NCI-H82 (cell line): ENCODE measurements at regions not wholly inside any gene's neighbourhood (a gene's known extent, or its start where the extent isn't known, plus 50 kb on each side); places are given as distances from the start of the nearest gene placed in this dataset.

Experiments
- DNase-seq: peaks from one replicate; lab custom pipeline; 2025; lab: John Stamatoyannopoulos, UW

GRCh38 chr14:85273099-85273677, 256.8 kb upstream of the FLRT2 start:
- DNase-seq: no peak

GRCh38 chr14:85273952-85274351, 256.0 kb upstream of the FLRT2 start:
- DNase-seq: no peak

- DNase-seq: no peak
Measured at GRCh38 chr14:85276161-85276978, 253.6 kb upstream of the FLRT2 start.

- no peak for DNase-seq
Measured at GRCh38 chr14:85276979-85277228, 253.0 kb upstream of the FLRT2 start.

- no peak for DNase-seq
Measured at GRCh38 chr14:85279407-85279806, 250.5 kb upstream of the FLRT2 start.

DNA sequence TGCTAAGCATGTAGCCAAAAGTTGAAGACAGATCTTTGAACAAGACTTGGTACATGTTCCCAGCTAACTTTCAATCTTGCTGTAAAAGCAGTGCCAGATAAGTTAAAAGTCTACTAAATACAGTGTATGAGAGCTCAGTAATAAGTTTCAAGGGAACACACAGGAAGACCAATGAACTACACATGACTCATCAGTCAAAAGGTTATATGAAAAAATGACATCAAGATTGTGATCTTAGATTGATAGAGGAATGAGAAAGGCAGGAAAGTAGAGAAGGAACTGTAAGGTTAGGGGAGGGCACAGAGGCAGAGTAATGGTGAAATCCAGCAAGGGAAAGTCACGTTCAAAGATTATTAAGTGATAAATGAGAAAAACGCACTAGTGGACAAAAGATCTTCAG, 249.9 kb upstream of the FLRT2 start:
- DNase-seq: no peak

GRCh38 chr14:85281921-85282320, 248.0 kb upstream of the FLRT2 start:
- no peak for DNase-seq

DNA sequence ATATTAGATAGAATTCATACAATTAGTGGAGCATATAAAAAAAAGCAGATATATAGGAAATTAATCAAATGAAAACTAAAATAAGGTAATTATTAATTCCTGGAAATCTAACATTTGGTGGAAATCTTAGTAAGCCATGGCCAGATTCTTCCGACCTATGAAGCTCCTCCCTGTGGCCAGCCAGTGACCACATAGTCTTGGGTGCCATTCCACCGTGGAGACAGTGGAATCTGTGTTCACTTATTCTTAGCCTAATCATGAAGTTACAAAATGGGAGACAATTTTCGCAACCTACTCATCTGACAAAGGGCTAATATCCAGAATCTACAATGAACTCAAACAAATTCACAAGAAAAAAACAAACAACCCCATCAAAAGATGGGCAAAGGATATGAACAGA, 241.9 kb upstream of the FLRT2 start:
- DNase-seq: no peak

GRCh38 chr14:85291731-85292130, 238.2 kb upstream of the FLRT2 start:
- no peak for DNase-seq

GRCh38 chr14:85293612-85294234, 236.2 kb upstream of the FLRT2 start:
- peak; percentile 34 for DNase-seq

GRCh38 chr14:85295318-85295717, 234.6 kb upstream of the FLRT2 start:
- DNase-seq: peak; percentile 62

- DNase-seq: no peak
Measured at GRCh38 chr14:85296456-85297210, 233.3 kb upstream of the FLRT2 start.

- DNase-seq: no peak
Measured at GRCh38 chr14:85300107-85300506, 229.8 kb upstream of the FLRT2 start.

- DNase-seq: no peak
Measured at GRCh38 chr14:85301506-85301905, 228.4 kb upstream of the FLRT2 start.

- no peak for DNase-seq
Measured at GRCh38 chr14:85306024-85306423, 223.9 kb upstream of the FLRT2 start.

- peak; percentile 34 for DNase-seq
Measured at GRCh38 chr14:85308531-85309300, 221.2 kb upstream of the FLRT2 start.

DNA sequence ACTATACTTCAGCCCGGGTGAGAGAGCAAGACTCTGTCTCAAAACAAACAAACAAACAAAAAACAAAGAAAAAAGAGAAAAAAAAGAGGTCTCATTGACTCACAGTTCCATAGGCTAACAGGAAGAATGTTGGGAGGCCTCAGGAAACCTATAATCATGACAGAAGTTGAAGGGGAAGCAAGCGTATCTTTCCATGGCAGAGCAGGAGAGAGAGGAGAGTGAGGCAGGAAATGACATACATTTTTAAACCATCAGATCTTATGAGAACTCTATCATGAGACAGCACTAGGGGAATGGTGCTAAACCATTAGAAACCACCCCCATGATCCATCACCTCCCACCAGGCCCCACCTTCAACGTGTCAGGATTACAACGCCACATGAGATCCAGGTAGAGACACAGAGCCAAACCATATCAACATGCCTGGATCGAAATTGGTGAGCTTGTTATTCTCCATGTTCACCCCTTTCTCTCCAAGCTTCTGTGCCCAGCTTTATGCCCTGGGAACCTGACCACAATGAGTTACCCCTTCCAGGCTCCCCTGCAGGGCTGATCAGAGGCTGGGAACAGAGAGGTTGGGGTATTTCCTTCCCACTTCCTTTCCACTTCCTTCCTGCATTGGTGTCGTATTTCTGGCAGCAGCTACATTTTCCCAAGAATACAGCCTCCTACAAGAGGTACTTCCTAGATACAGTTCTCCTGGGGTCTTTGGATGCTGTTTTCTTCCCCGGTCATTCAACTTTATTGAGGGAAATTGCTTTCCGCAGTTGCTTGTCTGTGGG, 219.3 kb upstream of the FLRT2 start:
- no peak for DNase-seq

DNA sequence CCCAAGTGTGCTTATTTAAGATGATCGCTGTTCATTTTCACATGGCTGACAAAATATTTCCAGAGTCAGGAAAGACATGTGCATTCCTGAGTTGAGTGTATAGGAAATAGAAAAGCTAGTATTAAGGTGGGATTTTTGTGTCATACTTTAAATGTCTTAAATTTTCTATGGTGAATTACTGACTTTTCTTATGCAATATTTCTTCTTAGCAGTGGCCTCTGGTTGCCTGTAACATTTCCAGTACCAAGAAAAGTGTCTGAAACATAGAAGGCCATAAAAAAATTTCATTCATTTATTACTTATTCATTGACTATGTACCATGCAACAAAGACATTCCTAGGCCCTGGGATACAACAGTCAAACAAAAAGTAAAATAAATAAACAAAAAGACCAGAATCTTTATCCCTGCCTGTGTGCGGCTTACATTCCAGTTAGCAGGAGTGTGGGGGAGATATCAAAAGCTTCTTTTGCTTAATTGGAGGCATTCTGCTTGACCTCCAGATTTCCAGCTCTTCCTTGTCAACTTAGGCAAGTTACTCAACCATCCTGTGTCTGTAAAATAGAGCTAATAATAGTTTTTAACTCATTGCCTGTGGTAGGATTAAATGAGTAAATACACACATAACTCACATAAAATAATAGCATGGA, 216.3 kb upstream of the FLRT2 start:
- DNase-seq: no peak

DNA sequence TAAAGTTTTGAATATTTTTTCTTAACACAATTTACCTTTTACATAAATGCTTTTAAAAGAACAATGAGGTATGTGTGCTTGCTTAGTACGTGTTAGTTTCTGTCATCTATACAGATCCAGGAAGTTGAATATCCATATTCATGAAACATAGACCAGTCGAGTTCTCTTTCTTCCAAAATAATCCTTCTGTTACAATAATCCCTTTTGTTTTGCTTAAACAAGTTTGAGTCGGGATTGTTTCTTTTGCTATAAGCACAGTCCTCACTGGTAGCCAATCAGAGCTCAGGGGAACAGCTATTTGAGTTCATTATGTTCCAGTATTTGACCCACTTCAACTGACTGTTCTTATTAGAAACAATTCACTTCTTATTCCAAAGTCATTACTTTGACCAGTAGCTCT, 214.7 kb upstream of the FLRT2 start:
- no peak for DNase-seq

DNA sequence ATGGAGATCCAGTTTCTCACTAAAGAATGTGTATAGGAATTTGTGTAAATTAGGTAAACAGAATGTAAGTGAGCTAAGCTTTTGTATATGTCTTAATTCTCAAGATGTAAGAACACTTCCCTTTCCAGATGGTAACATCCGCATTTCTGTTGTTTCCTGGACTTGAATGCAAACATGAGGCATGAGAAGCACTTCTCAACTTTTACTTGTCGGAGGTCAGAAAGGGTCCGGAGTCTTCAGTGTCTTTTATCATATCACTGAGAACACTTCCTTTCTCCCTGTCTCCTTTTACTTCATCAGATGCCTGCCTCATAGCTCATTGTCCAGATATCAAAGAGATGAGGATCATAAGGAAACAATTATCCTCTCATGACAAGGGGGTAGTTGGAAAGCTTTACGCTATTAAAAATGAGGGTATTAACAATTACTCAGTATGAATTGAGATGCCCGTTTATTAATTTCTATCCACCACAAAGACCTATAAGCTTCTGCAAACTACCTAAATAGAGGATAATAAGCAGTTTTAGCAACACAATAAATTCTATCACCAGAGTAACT, 214.1 kb upstream of the FLRT2 start:
- DNase-seq: no peak
